A673 (cell line): ENCODE measurements at regions not wholly inside any gene's neighbourhood (a gene's known extent, or its start where the extent isn't known, plus 50 kb on each side); places are given as distances from the start of the nearest gene placed in this dataset.

Experiments used
- CTCF ChIP-seq: fragments of 300-800, 200-600 bp; sonication (generic); conservative IDR thresholded peaks from 2 replicates; pipeline ENCODE4 v1.5.1; 2017; ENCODE audit warnings: low read depth, mild to moderate bottlenecking, antibody characterized with exemption, low read length, moderate library complexity, mixed read lengths
- EZH2 ChIP-seq: fragments of 200-600 bp; sonication (generic); IDR thresholded peaks from 2 replicates; pipeline ENCODE4 v1.6.1; 2017; ENCODE audit warnings: borderline replicate concordance, low read depth, mild to moderate bottlenecking, mixed read lengths, antibody characterized with exemption, low read length; ENCODE audit not compliant: poor library complexity, severe bottlenecking

GRCh38 chr1:238960071-238960470 lies 426.3 kb upstream of the CHRM3 start:
- TF ChIP-seq CTCF: no peak
- TF ChIP-seq EZH2: no peak
